Spleen (tissue), 11 donors: ENCODE measurements at regions not wholly inside any gene's neighbourhood (a gene's known extent, or its start where the extent isn't known, plus 50 kb on each side); places are given as distances from the start of the nearest gene placed in this dataset.

Experiments used
- DNase-seq: peaks from one replicate; pipeline ENCODE4 v3.0.0-alpha.2; 2020
- H3K27ac ChIP-seq, 8 donors: fragments of 200-600 bp; sonication (generic) in 7 of 8; 1 replicate in 4 of 8; 2 replicates in 4 of 8; pipeline versions ENCODE4 v1.5.0 to v1.8.0; 2016 to 2021; ENCODE audit warnings: inconsistent platforms in 4 of 8, mild to moderate bottlenecking in 4 of 8, moderate library complexity in 1 of 8
- H3K27me3 ChIP-seq, 7 donors: fragments of 200-600 bp; sonication (generic) in 6 of 7; replicated peaks in 1 of 7; 1 replicate in 4 of 7; 2 replicates in 3 of 7; pipeline versions ENCODE4 v1.5.0 to v1.8.0; 2016 to 2021; ENCODE audit warnings: inconsistent platforms in 3 of 7, mild to moderate bottlenecking in 1 of 7
- H3K36me3 ChIP-seq, 6 donors: fragments of 200-600 bp; sonication (generic) in 5 of 6; 1 replicate in 4 of 6; 2 replicates in 2 of 6; pipeline versions ENCODE4 v1.5.0 to v1.8.0; 2016 to 2021; ENCODE audit warnings: inconsistent platforms in 2 of 6
- H3K4me1 ChIP-seq, 6 donors: fragments of 200-600 bp; sonication (generic) in 5 of 6; 1 replicate in 3 of 6; 2 replicates in 3 of 6; pipeline versions ENCODE4 v1.5.0 to v1.8.0; 2016 to 2021; ENCODE audit warnings: inconsistent platforms in 3 of 6
- H3K4me3 ChIP-seq, 8 donors: fragments of 200-600 bp; sonication (generic) in 7 of 8; 1 replicate in 4 of 8; 2 replicates in 4 of 8; pipeline versions ENCODE4 v1.5.0 to v1.8.0; 2016 to 2021; ENCODE audit warnings: inconsistent platforms in 4 of 8, mild to moderate bottlenecking in 4 of 8, moderate library complexity in 2 of 8
- H3K9me3 ChIP-seq, 8 donors: fragments of 200-600 bp; sonication (generic) in 7 of 8; 1 replicate in 4 of 8; 2 replicates in 4 of 8; pipeline versions ENCODE4 v1.5.0 to v1.8.0; 2016 to 2021; ENCODE audit warnings: inconsistent platforms in 4 of 8
- CTCF ChIP-seq, 11 experiments: fragments of 200-600 bp in 7 of 11; fragments of 450-650 bp in 4 of 11; sonication (generic) in 4 of 11; IDR thresholded peaks in 8 of 11; conservative IDR thresholded peaks in 3 of 11; 1 replicate in 7 of 11; 2 replicates in 4 of 11; pipeline versions ENCODE4 v1.4.0 to v1.8.0; 2016 to 2021; ENCODE audit warnings: antibody characterized with exemption in 11 of 11, inconsistent platforms in 4 of 11, mild to moderate bottlenecking in 1 of 11
- POLR2A ChIP-seq, 3 donors: fragments of 450-650 bp; IDR thresholded peaks; one replicate each; pipeline ENCODE4 v1.5.1; 2017; ENCODE audit warnings: antibody characterized with exemption in 3 of 3, mild to moderate bottlenecking in 1 of 3
- POLR2AphosphoS5 ChIP-seq, 3 donors: sonication (generic); formaldehyde crosslinking; IDR thresholded peaks; one replicate each; pipeline ENCODE4 v1.5.1; 2017; ENCODE audit warnings: antibody characterized with exemption in 3 of 3
- WGBS, 5 donors: extraction: QIAGEN DNeasy Blood & Tissue Kit in 3 of 5; methylation state at CpG; one replicate each; pipeline versions ENCODE4 v1.1.5 to v1.1.7; 2013 to 2018; 5-methylcytosine and 5-hydroxymethylcytosine counted together
- intact Hi-C: fragments of 100-400 bp; cut with DNase I; formaldehyde crosslinking; loops from one replicate; pipeline ENCODE4 v1.15.0; 2023; ENCODE audit warnings: low total_unique reads
- donor health status: healthy with polysubstance abuse.
- donor health status: DM: no; HTN: no; CAD: no; lungs with moderate emphysema.
- donor health status: DM: no; HTN: no; CAD: no.
- donor health status: Bipolar disorder and iron deficiency.
- donor health status: healthy.
- donor health status: DM: no; HTN: no; CAD: no.
- donor health status: DM: yes; HTN: yes; CAD: no.

DNA sequence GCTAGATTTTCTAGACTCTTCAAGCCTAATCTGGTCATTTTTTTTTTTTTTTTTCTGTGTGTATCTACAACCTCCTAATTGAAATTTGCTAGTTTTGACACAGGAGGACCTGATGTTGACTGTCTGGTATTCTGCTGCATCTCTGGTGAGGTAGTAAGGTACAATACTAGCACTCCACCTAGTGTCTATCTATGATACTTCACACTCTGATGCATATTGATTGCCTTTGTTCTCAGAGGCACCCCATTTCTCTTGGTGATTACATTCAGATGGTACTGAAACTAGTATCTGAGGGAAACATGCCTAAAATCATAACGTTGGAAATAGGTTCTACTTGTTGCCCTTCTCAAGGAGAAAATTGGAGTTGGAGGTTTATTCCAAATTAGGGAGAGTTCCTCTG lies 930.5 kb upstream of the NOVA1 start:
- no peak for DNase-seq
- Histone ChIP-seq H3K4me1 (no peaks in the 10 kb centered on the region), H3K9me3 (peaks cover 0 to 12% (median 2%) of the 10 kb centered on the region in 8 donors), H3K27ac (no peak overlapping the region), H3K36me3 (no peaks in the 10 kb centered on the region), H3K27me3 (no peaks in the 10 kb centered on the region), H3K4me3 (no peak overlapping the region)
- no peak for TF ChIP-seq POLR2AphosphoS5 (IDR thresholded peaks at IDR 0.05)
- no peak for TF ChIP-seq POLR2A (IDR thresholded peaks at IDR 0.05)
- no peak for TF ChIP-seq CTCF (IDR thresholded peaks at IDR 0.05 in 8 of 11, conservative IDR thresholded peaks at IDR 0.05 in 3 of 11)
- intact Hi-C loops: no loop called here
- 6 to 39% (median 13%) methylated on average over 1 of the region's 1 CpG for WGBS, 5 donors

GRCh38 chr14:27536748-27537147 lies 938.9 kb upstream of the NOVA1 start:
- peaks cover 0 to 23% (median 13%) of the 10 kb centered on the region in 8 donors for H3K9me3 ChIP-seq
- no peak overlapping the region for H3K27ac ChIP-seq
- TF ChIP-seq CTCF (IDR thresholded peaks at IDR 0.05 in 8 of 11, conservative IDR thresholded peaks at IDR 0.05 in 3 of 11) (no peak), POLR2AphosphoS5 (IDR thresholded peaks at IDR 0.05) (no peak), POLR2A (IDR thresholded peaks at IDR 0.05) (no peak)
- 53 to 86% (median 77%) methylated on average over 3 of the region's 3 CpGs for WGBS, 5 donors
- no peak overlapping the region for H3K4me3 ChIP-seq
- intact Hi-C loops: no loop called here
- H3K27me3 ChIP-seq: no peaks in the 10 kb centered on the region
- no peaks in the 10 kb centered on the region for H3K4me1 ChIP-seq
- DNase-seq: no peak
- no peaks in the 10 kb centered on the region for H3K36me3 ChIP-seq

- H3K4me3 ChIP-seq: no peak overlapping the region
- H3K4me1 ChIP-seq: no peaks in the 10 kb centered on the region
- H3K36me3 ChIP-seq: no peaks in the 10 kb centered on the region
- no peak for TF ChIP-seq CTCF (IDR thresholded peaks at IDR 0.05 in 8 of 11, conservative IDR thresholded peaks at IDR 0.05 in 3 of 11)
- TF ChIP-seq POLR2A (IDR thresholded peaks at IDR 0.05): no peak
- no peak for TF ChIP-seq POLR2AphosphoS5 (IDR thresholded peaks at IDR 0.05)
- peaks cover 0 to 13% (median 7%) of the 10 kb centered on the region in 8 donors for H3K9me3 ChIP-seq
- no peak for DNase-seq
- H3K27me3 ChIP-seq: no peaks in the 10 kb centered on the region
- H3K27ac ChIP-seq: no peak overlapping the region
- intact Hi-C loops: no loop called here
- 47 to 88% (median 81%) methylated on average over 2 of the region's 2 CpGs for WGBS, 5 donors
These were observed 948.3 kb upstream of the NOVA1 start for GRCh38 chr14:27546111-27546510.

DNA sequence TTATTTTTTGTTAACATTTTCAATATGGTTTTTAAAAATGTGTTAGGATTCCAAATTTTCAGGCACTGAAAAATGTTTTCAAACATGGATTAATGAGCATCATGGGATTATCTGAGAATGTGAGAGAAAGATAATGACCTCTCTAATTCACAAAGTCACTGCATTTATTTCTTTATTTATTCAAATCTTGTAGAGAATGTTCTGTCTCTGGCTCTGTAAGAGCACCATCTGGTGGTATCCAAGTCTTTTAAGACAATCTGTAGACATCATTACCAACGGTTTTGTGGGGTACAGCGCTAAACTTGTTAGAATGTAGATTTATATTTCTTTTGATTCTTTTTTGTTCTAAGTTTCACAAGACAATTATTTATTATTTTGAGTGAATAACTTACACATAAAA lies 956.0 kb upstream of the NOVA1 start:
- H3K4me3 ChIP-seq: no peak overlapping the region
- no peak overlapping the region for H3K27ac ChIP-seq
- TF ChIP-seq CTCF (IDR thresholded peaks at IDR 0.05 in 8 of 11, conservative IDR thresholded peaks at IDR 0.05 in 3 of 11) (no peak), POLR2A (IDR thresholded peaks at IDR 0.05) (no peak), POLR2AphosphoS5 (IDR thresholded peaks at IDR 0.05) (no peak)
- peaks cover 0 to 4% (median 3%) of the 10 kb centered on the region in 8 donors for H3K9me3 ChIP-seq
- H3K4me1 ChIP-seq: no peaks in the 10 kb centered on the region
- intact Hi-C loops: no loop called here
- DNase-seq: no peak
- H3K27me3 ChIP-seq: no peaks in the 10 kb centered on the region
- 46 to 68% (median 57%) methylated on average over 2 of the region's 2 CpGs for WGBS, 5 donors
- no peaks in the 10 kb centered on the region for H3K36me3 ChIP-seq
